ENCODE measurements at regions not wholly inside any gene's neighbourhood (a gene's known extent, or its start where the extent isn't known, plus 50 kb on each side); places are given as distances from the start of the nearest gene placed in this dataset.

- TF ChIP-seq ZNF16 (tag by site-specific recombination; IDR thresholded peaks at IDR 0.05; ENCODE audit: low read depth) (no peak), ZNF214 (tag by site-specific recombination; IDR thresholded peaks at IDR 0.05; ENCODE audit: borderline replicate concordance) (no peak), HOXD13 (CRISPR knock-in tag; IDR thresholded peaks at IDR 0.05; ENCODE audit: borderline replicate concordance) (no peak), YY2 (tag by site-specific recombination; IDR thresholded peaks at IDR 0.05) (no peak), REST (tag by site-specific recombination; IDR thresholded peaks at IDR 0.05) (no peak)
Measured at GRCh38 chr2:60676706-60677330, 79.2 kb upstream of the PAPOLG start (continued).

GRCh38 chr2:60677356-60677755, 78.7 kb upstream of the PAPOLG start:
- Histone ChIP-seq H3K36me3 (ENCODE audit: control insufficient read depth in 2 of 2, insufficient read depth in 1 of 2, low read length in 2 of 2) (no peaks in the 10 kb centered on the region), H3K4me3 (ENCODE audit: low read depth, low read length) (no peak overlapping the region), H3K27ac (ENCODE audit: extremely low read depth, low read depth, low read length) (no peak overlapping the region), H3K4me1 (ENCODE audit: control insufficient read depth, insufficient read depth, low read length) (no peaks in the 10 kb centered on the region), H3K9me3 (ENCODE audit: control insufficient read depth, insufficient read depth, low read depth, low read length) (no peaks in the 10 kb centered on the region)
- ChIA-PET CTCF (interaction anchor here (0.6 to 4.6 kb wide), 4 partner anchors 19 to 117 kb away, joined by 3 to 31 read pairs (median 6); no protein-coding TSS in a partner anchor), POLR2A (no interaction called here)
- TF ChIP-seq ZNF404 (tag by site-specific recombination; IDR thresholded peaks at IDR 0.05) (no peak), SALL2 (tag by site-specific recombination; IDR thresholded peaks at IDR 0.05; ENCODE audit: borderline replicate concordance) (no peak), ZNF280C (tag by site-specific recombination; IDR thresholded peaks at IDR 0.05) (no peak), ZNF184 (tag by site-specific recombination; IDR thresholded peaks at IDR 0.05) (no peak), HOXA7 (CRISPR knock-in tag; IDR thresholded peaks at IDR 0.05; ENCODE audit: borderline replicate concordance) (no peak), ZNF223 (tag by site-specific recombination; IDR thresholded peaks at IDR 0.05) (no peak), ZBTB17 (tag by site-specific recombination; IDR thresholded peaks at IDR 0.05) (no peak), KLF8 (tag by site-specific recombination; IDR thresholded peaks at IDR 0.05) (no peak), ZNF248 (tag by site-specific recombination; IDR thresholded peaks at IDR 0.05) (no peak), ZBTB20 (tag by site-specific recombination; IDR thresholded peaks at IDR 0.05) (no peak), ZNF416 (tag by site-specific recombination; IDR thresholded peaks at IDR 0.05) (no peak), MEIS1 (CRISPR knock-in tag; IDR thresholded peaks at IDR 0.05; ENCODE audit: borderline replicate concordance) (no peak), ZSCAN16 (tag by site-specific recombination; IDR thresholded peaks at IDR 0.05) (no peak), ZNF23 (tag by site-specific recombination; IDR thresholded peaks at IDR 0.05; ENCODE audit: borderline replicate concordance) (no peak), ZNF571 (tag by site-specific recombination; IDR thresholded peaks at IDR 0.05) (no peak), REPIN1 (tag by site-specific recombination; IDR thresholded peaks at IDR 0.05; ENCODE audit: low read depth) (no peak), ZNF19 (tag by site-specific recombination; IDR thresholded peaks at IDR 0.05; ENCODE audit: low read depth) (no peak), ZNF132 (tag by site-specific recombination; IDR thresholded peaks at IDR 0.05; ENCODE audit: borderline replicate concordance) (no peak), SCRT2 (tag by site-specific recombination; IDR thresholded peaks at IDR 0.05) (no peak), ZNF398 (tag by site-specific recombination; IDR thresholded peaks at IDR 0.05) (no peak)

Measured in HEK293 (cell line).